NT2/D1 (cell line): ENCODE measurements at regions not wholly inside any gene's neighbourhood (a gene's known extent, or its start where the extent isn't known, plus 50 kb on each side); places are given as distances from the start of the nearest gene placed in this dataset.

ENCODE experiments used
- YY1 ChIP-seq: IDR thresholded peaks from 2 replicates; pipeline ENCODE4 v1.6.1; 2011; ENCODE audit not compliant: insufficient read length, insufficient read depth
- ZNF274 ChIP-seq: IDR thresholded peaks from 2 replicates; pipeline ENCODE4 v1.6.1; 2011; ENCODE audit warnings: mild to moderate bottlenecking, low read depth, low read length

- TF ChIP-seq YY1 (no peak), ZNF274 (no peak)
These were observed 159.0 kb upstream of the POM121L12 start for GRCh38 chr7:52876402-52876801.
